CD14-positive monocyte (primary cell): ENCODE measurements at regions not wholly inside any gene's neighbourhood (a gene's known extent, or its start where the extent isn't known, plus 50 kb on each side); places are given as distances from the start of the nearest gene placed in this dataset.

ENCODE experiments used
- DNase-seq, 3 donors: peaks; one replicate each; pipeline ENCODE4 v3.0.0-alpha.2; 2011 to 2022
- H2AFZ ChIP-seq: 2 replicates; pipeline ENCODE4 v1.6.0; 2012; ENCODE audit warnings: mild to moderate bottlenecking, low read depth, low read length, inconsistent platforms; ENCODE audit not compliant: insufficient read depth, poor library complexity, severe bottlenecking
- H3K27ac ChIP-seq, 2 donors: 1 replicate in 1 of 2; 2 replicates in 1 of 2; pipeline ENCODE4 v1.5.1; 2012 to 2013; ENCODE audit warnings: low read length in 2 of 2, control low read depth in 1 of 2, inconsistent platforms in 1 of 2, low read depth in 1 of 2, mild to moderate bottlenecking in 1 of 2
- H3K27me3 ChIP-seq, 2 donors: one replicate each; pipeline versions ENCODE4 v1.6.0 to v1.6.1; 2011 to 2013; ENCODE audit warnings: low read length in 2 of 2; ENCODE audit not compliant: control insufficient read depth in 2 of 2, insufficient read depth in 2 of 2
- H3K36me3 ChIP-seq, 2 donors: replicated peaks in 1 of 2; 1 replicate in 1 of 2; 2 replicates in 1 of 2; pipeline versions ENCODE4 v1.5.1 to v1.6.1; 2012 to 2013; ENCODE audit warnings: low read length in 2 of 2, control low read depth in 1 of 2, inconsistent platforms in 1 of 2, mild to moderate bottlenecking in 1 of 2; ENCODE audit not compliant: insufficient read depth in 2 of 2, control insufficient read depth in 1 of 2
- H3K4me1 ChIP-seq, 2 donors: 1 replicate in 1 of 2; 2 replicates in 1 of 2; pipeline versions ENCODE4 v1.5.1 to v1.6.1; 2012 to 2013; ENCODE audit warnings: low read length in 2 of 2, control low read depth in 1 of 2, inconsistent platforms in 1 of 2, mild to moderate bottlenecking in 1 of 2, moderate library complexity in 1 of 2; ENCODE audit not compliant: insufficient read depth in 2 of 2, control insufficient read depth in 1 of 2
- H3K4me2 ChIP-seq: replicated peaks from 2 replicates; pipeline ENCODE3; 2012; ENCODE audit warnings: low read length, moderate library complexity, mild to moderate bottlenecking; ENCODE audit not compliant: poor library complexity, severe bottlenecking; ENCODE audit errors: extremely low read depth
- H3K4me3 ChIP-seq, 3 experiments: fragments of 200-600 bp in 1 of 3; sonication (generic) in 1 of 3; replicated peaks in 1 of 3; 1 replicate in 2 of 3; 2 replicates in 1 of 3; pipeline ENCODE4 v1.5.1; 2011 to 2013; ENCODE audit warnings: low read length in 3 of 3, mild to moderate bottlenecking in 3 of 3, control low read depth in 2 of 3, low read depth in 2 of 3, inconsistent platforms in 1 of 3, moderate library complexity in 1 of 3
- H3K79me2 ChIP-seq: 2 replicates; pipeline ENCODE4 v1.6.0; 2012; ENCODE audit warnings: mild to moderate bottlenecking, control low read depth, inconsistent platforms, low read length, moderate library complexity; ENCODE audit not compliant: insufficient read depth
- H3K9ac ChIP-seq: 2 replicates; pipeline ENCODE4 v1.6.0; 2017; ENCODE audit warnings: low read length, mild to moderate bottlenecking; ENCODE audit not compliant: insufficient read depth, poor library complexity, severe bottlenecking
- H3K9me3 ChIP-seq, 2 donors: replicated peaks in 1 of 2; 1 replicate in 1 of 2; 2 replicates in 1 of 2; pipeline versions ENCODE4 v1.5.1 to v1.6.1; 2012 to 2013; ENCODE audit warnings: low read length in 2 of 2, control low read depth in 1 of 2; ENCODE audit not compliant: control insufficient read depth in 1 of 2, insufficient read depth in 1 of 2
- H4K20me1 ChIP-seq: 2 replicates; pipeline ENCODE4 v1.6.0; 2012; ENCODE audit warnings: mild to moderate bottlenecking, low read length, control low read depth, moderate library complexity; ENCODE audit not compliant: insufficient read depth
- H3K27ac Mint-ChIP-seq, 7 donors: one replicate each; pipeline ENCODE4 v1.8.0; 2020; ENCODE audit warnings: mild to moderate bottlenecking in 7 of 7, mixed read lengths in 7 of 7, moderate library complexity in 6 of 7, inconsistent platforms in 2 of 7
- H3K27me3 Mint-ChIP-seq, 3 donors: one replicate each; pipeline ENCODE4 v1.8.0; 2021 to 2022; ENCODE audit warnings: low read depth in 3 of 3, mild to moderate bottlenecking in 3 of 3, mixed read lengths in 3 of 3, moderate library complexity in 3 of 3, inconsistent platforms in 1 of 3
- H3K36me3 Mint-ChIP-seq, 2 donors: one replicate each; pipeline ENCODE4 v1.8.0; 2020; ENCODE audit warnings: mixed read lengths in 2 of 2, inconsistent platforms in 1 of 2, mild to moderate bottlenecking in 1 of 2
- H3K4me1 Mint-ChIP-seq: one replicate; pipeline ENCODE4 v1.8.0; 2020; ENCODE audit warnings: mild to moderate bottlenecking, mixed read lengths
- H3K4me3 Mint-ChIP-seq, 2 donors: one replicate each; pipeline ENCODE4 v1.8.0; 2020; ENCODE audit warnings: mild to moderate bottlenecking in 2 of 2, mixed read lengths in 2 of 2, moderate library complexity in 1 of 2
- H3K9me3 Mint-ChIP-seq, 7 donors: one replicate each; pipeline ENCODE4 v1.8.0; 2020 to 2022; ENCODE audit warnings: mixed read lengths in 7 of 7, mild to moderate bottlenecking in 6 of 7, moderate library complexity in 6 of 7, inconsistent platforms in 2 of 7
- WGBS: methylation state at CpG from one replicate; pipeline ENCODE4 v1.1.5; 2013; ENCODE audit warnings: missing lambda C conversion rate; ENCODE audit not compliant: insufficient coverage; 5-methylcytosine and 5-hydroxymethylcytosine counted together
- intact Hi-C, 2 donors: fragments of 100-400 bp; cut with micrococcal nuclease; formaldehyde crosslinking; loops; one replicate each; pipeline versions ENCODE4 v1.15.0 to v1.15.1; 2023
- TF ChIP-seq, protein P1 (sequence below): fragments of 200-600 bp; IDR thresholded peaks from one replicate; pipeline ENCODE4 v1.8.0; 2022; ENCODE audit warnings: antibody characterized with exemption, mild to moderate bottlenecking

DNA sequence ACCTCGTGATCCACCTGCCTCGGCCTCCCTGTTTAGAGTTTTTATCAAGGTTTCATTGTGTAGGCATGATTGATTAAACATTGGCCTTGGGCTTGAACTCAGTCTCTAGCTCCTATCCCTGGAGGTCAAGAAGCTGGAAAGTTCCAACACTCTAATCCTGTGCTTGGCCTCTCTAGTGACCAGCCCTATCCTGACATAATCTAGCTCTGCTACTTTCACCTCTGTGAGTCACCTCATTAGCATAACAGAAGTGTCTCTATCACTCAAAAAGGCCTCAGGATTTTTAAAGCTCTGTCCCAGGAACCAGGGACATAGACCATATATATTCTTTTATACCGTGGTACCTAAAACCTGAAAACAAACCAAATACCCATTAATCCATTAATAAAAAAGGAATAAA is 377.5 kb downstream of the CENPC start:
- Histone ChIP-seq H4K20me1 (no peaks in the 10 kb centered on the region), H3K27ac (no peak overlapping the region), H3K9ac (no peak overlapping the region), H3K4me3 (no peak overlapping the region), H3K79me2 (no peaks in the 10 kb centered on the region), H2AFZ (no peak overlapping the region), H3K4me2 (no peak overlapping the region), H3K36me3 (no peaks in the 10 kb centered on the region), H3K9me3 (no peaks in the 10 kb centered on the region), H3K4me1 (no peaks in the 10 kb centered on the region), H3K27me3 (no peaks in the 10 kb centered on the region)
- no CpG with 5 or more reads among the region's 3 CpGs for WGBS
- Mint-ChIP-seq H3K9me3 (peaks cover 0 to 7% (median 3%) of the 10 kb centered on the region in 7 donors), H3K4me1 (no peaks in the 10 kb centered on the region), H3K27me3 (peaks cover 0 to 1% (median 0%) of the 10 kb centered on the region in 3 donors), H3K27ac (no peak overlapping the region), H3K36me3 (no peaks in the 10 kb centered on the region), H3K4me3 (no peak overlapping the region)
- intact Hi-C loops = no loop called here
- TF ChIP-seq, protein P1, sequence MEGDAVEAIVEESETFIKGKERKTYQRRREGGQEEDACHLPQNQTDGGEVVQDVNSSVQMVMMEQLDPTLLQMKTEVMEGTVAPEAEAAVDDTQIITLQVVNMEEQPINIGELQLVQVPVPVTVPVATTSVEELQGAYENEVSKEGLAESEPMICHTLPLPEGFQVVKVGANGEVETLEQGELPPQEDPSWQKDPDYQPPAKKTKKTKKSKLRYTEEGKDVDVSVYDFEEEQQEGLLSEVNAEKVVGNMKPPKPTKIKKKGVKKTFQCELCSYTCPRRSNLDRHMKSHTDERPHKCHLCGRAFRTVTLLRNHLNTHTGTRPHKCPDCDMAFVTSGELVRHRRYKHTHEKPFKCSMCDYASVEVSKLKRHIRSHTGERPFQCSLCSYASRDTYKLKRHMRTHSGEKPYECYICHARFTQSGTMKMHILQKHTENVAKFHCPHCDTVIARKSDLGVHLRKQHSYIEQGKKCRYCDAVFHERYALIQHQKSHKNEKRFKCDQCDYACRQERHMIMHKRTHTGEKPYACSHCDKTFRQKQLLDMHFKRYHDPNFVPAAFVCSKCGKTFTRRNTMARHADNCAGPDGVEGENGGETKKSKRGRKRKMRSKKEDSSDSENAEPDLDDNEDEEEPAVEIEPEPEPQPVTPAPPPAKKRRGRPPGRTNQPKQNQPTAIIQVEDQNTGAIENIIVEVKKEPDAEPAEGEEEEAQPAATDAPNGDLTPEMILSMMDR = no peak
- no peak for DNase-seq

DNA sequence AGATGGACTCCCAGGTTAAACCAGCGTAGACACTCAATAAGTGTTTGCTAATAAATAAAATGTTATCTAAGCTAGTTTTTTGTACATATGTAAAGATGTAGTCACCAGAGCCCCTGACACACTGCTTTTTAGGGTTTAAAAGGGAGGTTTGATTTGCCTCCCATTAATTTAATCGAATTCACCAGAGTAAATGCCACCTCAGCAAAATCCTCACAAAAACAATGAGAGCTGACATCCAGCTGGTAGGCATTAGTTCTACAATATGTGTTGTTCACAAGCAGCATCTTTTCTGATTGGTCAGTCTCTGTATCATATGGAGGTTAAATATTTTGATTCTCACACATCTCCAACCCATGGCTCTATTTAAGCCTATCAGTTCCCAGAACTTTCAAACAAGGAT is 382.6 kb downstream of the CENPC start:
- no peaks in the 10 kb centered on the region for H3K27me3 Mint-ChIP-seq
- intact Hi-C loops = no loop called here
- no peaks in the 10 kb centered on the region for H3K36me3 Mint-ChIP-seq
- H3K27ac ChIP-seq = no peak overlapping the region
- no peaks in the 10 kb centered on the region for H3K36me3 ChIP-seq
- no peaks in the 10 kb centered on the region for H4K20me1 ChIP-seq
- no peaks in the 10 kb centered on the region for H3K27me3 ChIP-seq
- no peaks in the 10 kb centered on the region for H3K9me3 ChIP-seq
- no peak overlapping the region for H3K4me3 Mint-ChIP-seq
- no peak overlapping the region for H2AFZ ChIP-seq
- H3K79me2 ChIP-seq = no peaks in the 10 kb centered on the region
- TF ChIP-seq, protein P1 = no peak
- H3K27ac Mint-ChIP-seq = no peak overlapping the region
- H3K4me2 ChIP-seq = no peak overlapping the region
- H3K9ac ChIP-seq = no peak overlapping the region
- peaks cover 0 to 3% (median 0%) of the 10 kb centered on the region in 7 donors for H3K9me3 Mint-ChIP-seq
- no peaks in the 10 kb centered on the region for H3K4me1 Mint-ChIP-seq
- no CpG with 5 or more reads among the region's 2 CpGs for WGBS
- H3K4me1 ChIP-seq = no peaks in the 10 kb centered on the region
- no peak for DNase-seq
- no peak overlapping the region for H3K4me3 ChIP-seq
